HEK293 (cell line): ENCODE measurements at regions not wholly inside any gene's neighbourhood (a gene's known extent, or its start where the extent isn't known, plus 50 kb on each side); places are given as distances from the start of the nearest gene placed in this dataset.
A peak's percentile ranks its signal among the peaks of the same experiment; 100 is the strongest.

Source experiments
- CTCF ChIA-PET: fragments of 350-600 bp; formaldehyde crosslinking; extraction: SDS; loops from one replicate; lab custom pipeline; 2021; ENCODE audit warnings: antibody characterized with exemption; lab: Yijun Ruan, JAX
- POLR2A ChIA-PET: fragments of 300-600 bp; formaldehyde crosslinking; extraction: SDS; loops from one replicate; lab custom pipeline; 2020; ENCODE audit warnings: antibody characterized with exemption, inconsistent platforms; lab: Yijun Ruan, JAX
- H3K27ac ChIP-seq: fragments of 200-500 bp; sonication (Bioruptor generic); 2 replicates; pipeline ENCODE4 v1.5.1; 2014; ENCODE audit warnings: low read depth, low read length, control low read depth, inconsistent platforms; ENCODE audit errors: extremely low read depth
- H3K36me3 ChIP-seq, 2 experiments: fragments of 200-500 bp in 1 of 2; sonication (Bioruptor generic) in 1 of 2; 1 replicate in 1 of 2; 2 replicates in 1 of 2; pipeline ENCODE4 v1.5.1; 2014 to 2017; ENCODE audit warnings: inconsistent platforms in 2 of 2, low read length in 2 of 2; ENCODE audit not compliant: control insufficient read depth in 2 of 2, insufficient read depth in 1 of 2
- H3K4me1 ChIP-seq: fragments of 200-500 bp; sonication (Bioruptor generic); 2 replicates; pipeline ENCODE4 v1.5.1; 2014; ENCODE audit warnings: mild to moderate bottlenecking, low read length, inconsistent platforms; ENCODE audit not compliant: control insufficient read depth, insufficient read depth
- H3K4me3 ChIP-seq: 2 replicates; pipeline ENCODE4 v1.5.1; 2011; ENCODE audit warnings: low read depth, mild to moderate bottlenecking, control low read depth, low read length, moderate library complexity
- H3K9me3 ChIP-seq: fragments of 200-500 bp; sonication (Bioruptor generic); 2 replicates; pipeline ENCODE4 v1.5.1; 2014; ENCODE audit warnings: low read depth, low read length, inconsistent platforms; ENCODE audit not compliant: control insufficient read depth, insufficient read depth
- KLF1 ChIP-seq: fragments of 450-650 bp; formaldehyde crosslinking; IDR thresholded peaks from 2 replicates; pipeline ENCODE4 v1.5.1; 2016; ENCODE audit warnings: missing biosample characterization, missing genetic modification characterization
- PRDM10 ChIP-seq: fragments of 450-650 bp; formaldehyde crosslinking; IDR thresholded peaks from 2 replicates; pipeline ENCODE4 v1.5.1; 2016; ENCODE audit warnings: missing biosample characterization, missing genetic modification characterization
- TCF7L2 ChIP-seq: IDR thresholded peaks from 2 replicates; pipeline ENCODE4 v1.6.1; 2011; ENCODE audit warnings: low read depth, mild to moderate bottlenecking, inconsistent platforms, low read length, moderate library complexity, borderline replicate concordance
- TRIM28 ChIP-seq: IDR thresholded peaks from 2 replicates; pipeline ENCODE4 v1.6.1; 2011; ENCODE audit warnings: low read length, control low read depth, borderline replicate concordance
- ZNF138 ChIP-seq: fragments of 450-650 bp; formaldehyde crosslinking; IDR thresholded peaks from 2 replicates; pipeline ENCODE4 v1.5.1; 2016; ENCODE audit warnings: missing biosample characterization, missing genetic modification characterization, borderline replicate concordance
- ZNF16 ChIP-seq: fragments of 450-650 bp; formaldehyde crosslinking; IDR thresholded peaks from 2 replicates; pipeline ENCODE4 v1.5.1; 2016; ENCODE audit warnings: low read depth, missing biosample characterization, missing genetic modification characterization
- ZNF169 ChIP-seq: fragments of 450-650 bp; formaldehyde crosslinking; IDR thresholded peaks from 2 replicates; pipeline ENCODE4 v1.5.1; 2016; ENCODE audit warnings: missing biosample characterization, missing genetic modification characterization
- ZNF175 ChIP-seq: fragments of 450-650 bp; formaldehyde crosslinking; IDR thresholded peaks from 2 replicates; pipeline ENCODE4 v1.5.1; 2016; ENCODE audit warnings: missing biosample characterization, missing genetic modification characterization
- ZNF19 ChIP-seq: fragments of 450-650 bp; formaldehyde crosslinking; IDR thresholded peaks from 2 replicates; pipeline ENCODE4; 2016; ENCODE audit warnings: missing biosample characterization, missing genetic modification characterization, low read depth
- ZNF274 ChIP-seq, 2 experiments: fragments of 200-500 bp in 1 of 2; fragments of 450-650 bp in 1 of 2; sonication (Bioruptor generic) in 1 of 2; formaldehyde crosslinking in 1 of 2; IDR thresholded peaks; 2 replicates each; pipeline versions ENCODE4 v1.5.1 to v1.6.1; 2014 to 2016; ENCODE audit warnings: borderline replicate concordance in 1 of 2, inconsistent platforms in 1 of 2, low read length in 1 of 2, missing biosample characterization in 1 of 2, missing genetic modification characterization in 1 of 2
- ZNF302 ChIP-seq: fragments of 450-650 bp; formaldehyde crosslinking; IDR thresholded peaks from 2 replicates; pipeline ENCODE4 v1.5.1; 2016; ENCODE audit warnings: missing biosample characterization, missing genetic modification characterization, low read depth
- ZNF354C ChIP-seq: fragments of 450-650 bp; formaldehyde crosslinking; IDR thresholded peaks from 2 replicates; pipeline ENCODE4 v1.5.1; 2016; ENCODE audit warnings: missing biosample characterization, missing genetic modification characterization, low read depth, borderline replicate concordance
- ZNF433 ChIP-seq: fragments of 450-650 bp; formaldehyde crosslinking; IDR thresholded peaks from 2 replicates; pipeline ENCODE4 v1.5.1; 2016; ENCODE audit warnings: missing biosample characterization, missing genetic modification characterization, low read depth
- ZNF692 ChIP-seq: fragments of 450-650 bp; formaldehyde crosslinking; IDR thresholded peaks from 2 replicates; pipeline ENCODE4 v1.5.1; 2016; ENCODE audit warnings: missing biosample characterization, missing genetic modification characterization
- TF ChIP-seq, protein P1 (sequence below): fragments of 450-650 bp; formaldehyde crosslinking; optimal IDR thresholded peaks from 2 replicates; pipeline ENCODE3; 2016; ENCODE audit warnings: missing biosample characterization, mild to moderate bottlenecking, missing genetic modification characterization
- TF ChIP-seq, protein P2 (sequence below): fragments of 450-650 bp; formaldehyde crosslinking; IDR thresholded peaks from 2 replicates; pipeline ENCODE4 v1.5.1; 2016; ENCODE audit warnings: missing biosample characterization, missing genetic modification characterization, low read depth

DNA sequence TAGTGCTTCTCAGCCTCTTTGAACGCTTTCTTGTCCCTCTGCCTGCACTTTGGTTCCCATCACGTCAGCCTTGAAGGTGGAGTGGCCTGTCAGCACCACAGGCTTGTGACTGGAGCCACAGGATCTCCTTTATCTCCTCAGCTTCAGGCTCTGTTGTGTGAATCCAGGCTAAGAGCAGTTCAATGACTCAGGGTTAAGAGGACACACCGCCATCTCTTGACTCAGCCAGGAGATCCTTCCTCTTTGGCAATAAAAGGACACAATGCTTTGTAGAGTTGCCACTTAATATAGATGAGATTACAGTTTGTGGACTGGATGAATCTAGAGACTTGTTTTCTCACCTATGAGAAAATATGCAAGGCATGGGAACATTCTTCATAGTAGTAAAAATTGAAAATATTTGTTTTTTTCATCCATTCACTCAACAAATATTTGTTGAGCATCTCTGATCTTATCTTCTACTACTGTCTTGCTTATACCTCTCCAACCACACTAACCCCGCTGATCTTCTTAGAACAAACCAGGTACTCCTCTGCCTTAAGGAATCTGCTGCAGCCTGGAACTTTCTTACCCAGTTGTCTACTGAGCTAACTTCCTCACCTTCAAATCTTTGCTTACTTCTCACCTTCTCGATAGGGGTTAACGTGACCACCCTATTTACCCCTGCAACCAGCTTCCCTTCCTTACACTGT lies 62.3 kb downstream of the UCHL1 start:
- no peak overlapping the region for H3K27ac ChIP-seq
- no peaks in the 10 kb centered on the region for H3K36me3 ChIP-seq
- no peaks in the 10 kb centered on the region for H3K9me3 ChIP-seq
- TF ChIP-seq TRIM28: peak; percentile 75; the same call in 1 of the 2 replicates
- TF ChIP-seq, protein P1, sequence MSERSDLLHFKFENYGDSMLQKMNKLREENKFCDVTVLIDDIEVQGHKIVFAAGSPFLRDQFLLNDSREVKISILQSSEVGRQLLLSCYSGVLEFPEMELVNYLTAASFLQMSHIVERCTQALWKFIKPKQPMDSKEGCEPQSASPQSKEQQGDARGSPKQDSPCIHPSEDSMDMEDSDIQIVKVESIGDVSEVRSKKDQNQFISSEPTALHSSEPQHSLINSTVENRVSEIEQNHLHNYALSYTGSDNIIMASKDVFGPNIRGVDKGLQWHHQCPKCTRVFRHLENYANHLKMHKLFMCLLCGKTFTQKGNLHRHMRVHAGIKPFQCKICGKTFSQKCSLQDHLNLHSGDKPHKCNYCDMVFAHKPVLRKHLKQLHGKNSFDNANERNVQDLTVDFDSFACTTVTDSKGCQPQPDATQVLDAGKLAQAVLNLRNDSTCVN (tag by site-specific recombination): no peak
- TF ChIP-seq, all 188 proteins: peak for 1
- POLR2A ChIA-PET: interaction anchor here (0.8 kb wide), 1 partner anchor 42 kb away, joined by 4 read pairs; no protein-coding TSS in a partner anchor
- no peak overlapping the region for H3K4me3 ChIP-seq
- no peaks in the 10 kb centered on the region for H3K4me1 ChIP-seq
- CTCF ChIA-PET: interaction anchor here (0.6 to 0.8 kb wide), 2 partner anchors 343 to 807 kb away, joined by 3 to 4 read pairs; no protein-coding TSS in a partner anchor

DNA sequence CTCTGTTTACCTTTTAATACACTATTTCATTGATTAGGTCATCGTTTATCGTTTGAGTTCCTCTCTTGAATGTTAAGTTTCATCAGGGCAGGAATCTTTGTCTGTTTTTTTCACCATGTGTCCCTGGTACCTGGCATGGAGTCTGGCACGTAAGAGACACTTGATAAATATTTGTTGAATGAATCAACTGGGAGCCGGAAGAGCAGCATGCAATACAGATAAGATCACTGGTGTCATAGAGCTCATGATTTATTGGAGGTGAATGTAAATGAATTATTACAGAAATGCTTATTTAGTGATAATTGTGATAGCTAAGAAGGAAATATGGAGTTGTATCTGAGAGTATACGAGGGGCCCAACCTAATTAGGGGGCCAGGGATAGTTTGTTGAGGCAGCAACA lies 62.8 kb downstream of the UCHL1 start:
- no peak for TF ChIP-seq ZNF302 (tag by site-specific recombination)
- 0 out of 2 replicates have a peak, but pooled peaks have one; percentile 19 for TF ChIP-seq TRIM28
- no peak for TF ChIP-seq ZNF433 (tag by site-specific recombination)
- no peak for TF ChIP-seq ZNF19 (tag by site-specific recombination)
- TF ChIP-seq PRDM10 (tag by site-specific recombination): peak; percentile 13; the same call in 1 of the 2 replicates
- TF ChIP-seq, protein P2, sequence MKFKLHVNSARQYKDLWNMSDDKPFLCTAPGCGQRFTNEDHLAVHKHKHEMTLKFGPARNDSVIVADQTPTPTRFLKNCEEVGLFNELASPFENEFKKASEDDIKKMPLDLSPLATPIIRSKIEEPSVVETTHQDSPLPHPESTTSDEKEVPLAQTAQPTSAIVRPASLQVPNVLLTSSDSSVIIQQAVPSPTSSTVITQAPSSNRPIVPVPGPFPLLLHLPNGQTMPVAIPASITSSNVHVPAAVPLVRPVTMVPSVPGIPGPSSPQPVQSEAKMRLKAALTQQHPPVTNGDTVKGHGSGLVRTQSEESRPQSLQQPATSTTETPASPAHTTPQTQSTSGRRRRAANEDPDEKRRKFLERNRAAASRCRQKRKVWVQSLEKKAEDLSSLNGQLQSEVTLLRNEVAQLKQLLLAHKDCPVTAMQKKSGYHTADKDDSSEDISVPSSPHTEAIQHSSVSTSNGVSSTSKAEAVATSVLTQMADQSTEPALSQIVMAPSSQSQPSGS (tag by site-specific recombination): peak; percentile 15; the same call in 1 of the 2 replicates
- H3K9me3 ChIP-seq: no peaks in the 10 kb centered on the region
- CTCF ChIA-PET: interaction anchor here (0.8 kb wide), 1 partner anchor 342 kb away, joined by 4 read pairs; no protein-coding TSS in a partner anchor
- POLR2A ChIA-PET: interaction anchor here (0.8 kb wide), 1 partner anchor 41 kb away, joined by 4 read pairs; no protein-coding TSS in a partner anchor
- H3K4me1 ChIP-seq: no peaks in the 10 kb centered on the region
- H3K36me3 ChIP-seq: no peaks in the 10 kb centered on the region
- H3K4me3 ChIP-seq: no peak overlapping the region
- H3K27ac ChIP-seq: no peak overlapping the region

GRCh38 chr4:41320278-41320677 lies 63.5 kb downstream of the UCHL1 start:
- POLR2A ChIA-PET: no interaction called here
- CTCF ChIA-PET: no interaction called here
- no peaks in the 10 kb centered on the region for H3K4me1 ChIP-seq

GRCh38 chr4:41320786-41321185 lies 64.1 kb downstream of the UCHL1 start:
- Histone ChIP-seq H3K9me3 (no peaks in the 10 kb centered on the region), H3K4me3 (no peak overlapping the region), H3K4me1 (no peaks in the 10 kb centered on the region), H3K27ac (no peak overlapping the region; the same call in 1 of the 2 replicates), H3K36me3 (no peaks in the 10 kb centered on the region)
- ChIA-PET CTCF (no interaction called here), POLR2A (no interaction called here)
- TF ChIP-seq, protein P1 (tag by site-specific recombination): no peak
- TF ChIP-seq KLF1 (tag by site-specific recombination): no peak
- no peak for TF ChIP-seq ZNF16 (tag by site-specific recombination)
- TF ChIP-seq ZNF692 (tag by site-specific recombination): no peak
- no peak for TF ChIP-seq ZNF274 (IDR thresholded peaks at IDR 0.05; ENCODE audit: low read length)
- no peak for TF ChIP-seq ZNF274 (tag by site-specific recombination; IDR thresholded peaks at IDR 0.05; ENCODE audit: borderline replicate concordance)
- no peak for TF ChIP-seq ZNF175
- TF ChIP-seq ZNF354C: no peak
- TF ChIP-seq ZNF138 (tag by site-specific recombination): no peak

More at GRCh38 chr4:41320278-41320677, 63.5 kb downstream of the UCHL1 start:
- H3K27ac ChIP-seq: no peak overlapping the region; the same call in 1 of the 2 replicates
- H3K4me3 ChIP-seq: no peak overlapping the region
- H3K36me3 ChIP-seq: no peaks in the 10 kb centered on the region
- TF ChIP-seq TCF7L2: peak; percentile 53; the same call in 1 of the 2 replicates
- no peak for TF ChIP-seq ZNF169
- no peaks in the 10 kb centered on the region for H3K9me3 ChIP-seq
